Erythroblast (primary cell): ENCODE measurements at regions not wholly inside any gene's neighbourhood (a gene's known extent, or its start where the extent isn't known, plus 50 kb on each side); places are given as distances from the start of the nearest gene placed in this dataset.

ENCODE experiments used
- GATA1 ChIP-seq: IDR thresholded peaks from 2 replicates; pipeline ENCODE4 v1.6.1; 2011; ENCODE audit warnings: low read depth, mild to moderate bottlenecking, control low read depth, low read length, moderate library complexity
- POLR2A ChIP-seq: IDR thresholded peaks from 2 replicates; pipeline ENCODE4 v1.6.1; 2011; ENCODE audit warnings: mild to moderate bottlenecking, low read length

- TF ChIP-seq POLR2A (no peak), GATA1 (no peak)
These were observed 80.5 kb upstream of the MFGE8 start for GRCh38 chr15:88993662-88994061.
